Coronary artery (tissue), 2 donors: ENCODE measurements at regions not wholly inside any gene's neighbourhood (a gene's known extent, or its start where the extent isn't known, plus 50 kb on each side); places are given as distances from the start of the nearest gene placed in this dataset.

Source experiments
- DNase-seq: peaks from one replicate; pipeline ENCODE4 v3.0.0-alpha.2; 2017; ENCODE audit warnings: low spot score
- H3K27ac ChIP-seq, 2 donors: fragments of 200-600 bp; sonication (generic); one replicate each; pipeline ENCODE4 v1.5.1; 2016 to 2019
- H3K4me3 ChIP-seq: fragments of 200-600 bp; sonication (generic); 2 replicates; pipeline ENCODE4 v1.5.1; 2016; ENCODE audit warnings: mild to moderate bottlenecking, moderate library complexity
- CTCF ChIP-seq: fragments of 200-600 bp; sonication (generic); IDR thresholded peaks from one replicate; pipeline ENCODE4 v1.5.1; 2019; ENCODE audit warnings: antibody characterized with exemption

- TF ChIP-seq CTCF: no peak
- DNase-seq: no peak
- Histone ChIP-seq H3K4me3 (no peak overlapping the region), H3K27ac (no peak overlapping the region)
Measured at GRCh38 chr13:29684441-29684840, 89.0 kb upstream of the SLC7A1 start.

- Histone ChIP-seq H3K4me3 (no peak overlapping the region), H3K27ac (no peak overlapping the region)
- DNase-seq: no peak
- TF ChIP-seq CTCF: no peak
Measured at GRCh38 chr13:29683041-29683440, 87.6 kb upstream of the SLC7A1 start.

GRCh38 chr13:29681864-29682263, 86.4 kb upstream of the SLC7A1 start:
- no peak overlapping the region for H3K4me3 ChIP-seq
- no peak for TF ChIP-seq CTCF
- H3K27ac ChIP-seq: no peak overlapping the region
- no peak for DNase-seq

GRCh38 chr13:29679396-29680053, 84.0 kb upstream of the SLC7A1 start:
- H3K27ac ChIP-seq: no peak overlapping the region
- no peak for TF ChIP-seq CTCF
- H3K4me3 ChIP-seq: no peak overlapping the region
- DNase-seq: no peak

GRCh38 chr13:29677627-29678026, 82.1 kb upstream of the SLC7A1 start:
- DNase-seq: no peak
- TF ChIP-seq CTCF: no peak
- no peak overlapping the region for H3K4me3 ChIP-seq
- H3K27ac ChIP-seq: no peak overlapping the region

- no peak for TF ChIP-seq CTCF
- DNase-seq: no peak
- no peak overlapping the region for H3K4me3 ChIP-seq
- no peak overlapping the region for H3K27ac ChIP-seq
Measured at GRCh38 chr13:29676941-29677452, 81.5 kb upstream of the SLC7A1 start.

GRCh38 chr13:29676535-29676934, 81.0 kb upstream of the SLC7A1 start:
- no peak for DNase-seq
- no peak overlapping the region for H3K4me3 ChIP-seq
- H3K27ac ChIP-seq: no peak overlapping the region
- TF ChIP-seq CTCF: no peak
